ENCODE measurements at regions not wholly inside any gene's neighbourhood (a gene's known extent, or its start where the extent isn't known, plus 50 kb on each side); places are given as distances from the start of the nearest gene placed in this dataset.
A peak's percentile ranks its signal among the peaks of the same experiment; 100 is the strongest.

DNA sequence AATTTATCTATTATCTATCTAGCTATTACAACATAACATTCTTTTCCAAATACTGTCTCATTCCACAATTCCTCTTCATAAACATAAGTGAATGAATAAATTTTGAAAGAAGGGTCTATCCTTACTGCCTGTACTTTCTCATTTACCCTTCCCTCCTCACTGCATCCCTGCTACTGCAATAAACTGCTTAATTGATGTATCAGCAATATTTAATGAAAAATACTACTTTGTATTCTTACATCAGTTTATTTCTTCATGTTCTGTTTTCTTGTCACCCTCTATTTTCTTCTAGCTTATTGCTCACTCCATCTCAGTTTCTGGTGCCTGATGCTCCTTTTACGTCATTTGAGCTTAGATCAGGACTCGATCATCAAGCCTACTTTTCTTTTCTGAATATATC is 695.7 kb upstream of the ATXN7L3B start:
- Histone ChIP-seq H3K4me2 (ENCODE audit: control insufficient read depth, extremely low read depth, insufficient read depth, low read depth, low read length) (no peak overlapping the region), H3K27ac (ENCODE audit: control insufficient read depth, insufficient read depth, low read length) (no peak overlapping the region), H3K9me1 (ENCODE audit: control insufficient read depth, extremely low read depth, insufficient read depth, low read length) (no peaks in the 10 kb centered on the region), H3K9ac (ENCODE audit: control insufficient read depth, extremely low read depth, insufficient read depth, low read length) (no peak overlapping the region), H3K4me1 (ENCODE audit: control insufficient read depth, extremely low read depth, insufficient read depth, low read length) (no peaks in the 10 kb centered on the region), H2AFZ (ENCODE audit: control insufficient read depth, low read length) (no peak overlapping the region), H3K79me2 (ENCODE audit: control insufficient read depth, insufficient read depth, low read length) (no peaks in the 10 kb centered on the region), H3K9me3 (ENCODE audit: control insufficient read depth, low read depth, low read length) (no peaks in the 10 kb centered on the region), H3K4me3 (ENCODE audit: control insufficient read depth in 2 of 3, extremely low read depth in 1 of 3, insufficient read depth in 2 of 3, low read depth in 1 of 3, low read length in 3 of 3) (no peak overlapping the region), H3K36me3 (ENCODE audit: control insufficient read depth in 2 of 2, extremely low read depth in 1 of 2, insufficient read depth in 2 of 2, low read length in 2 of 2) (no peaks in the 10 kb centered on the region), H4K20me1 (ENCODE audit: control insufficient read depth, extremely low read depth, insufficient read depth, low read length) (no peaks in the 10 kb centered on the region), H3K27me3 (ENCODE audit: control insufficient read depth, extremely low read depth, insufficient read depth, low read length) (no peaks in the 10 kb centered on the region)
- dilution Hi-C loops (cut with MboI; ENCODE audit: extremely low pct_ligation_motif_present, low sequenced_read_pairs) = no loop called here
- no peak for FAIRE-seq
- no peak for DNase-seq (ENCODE audit: low read depth, low spot score)
- TF ChIP-seq EZH2 (IDR thresholded peaks at IDR 0.05; ENCODE audit: low read length) = no peak
- TF ChIP-seq, protein P1, sequence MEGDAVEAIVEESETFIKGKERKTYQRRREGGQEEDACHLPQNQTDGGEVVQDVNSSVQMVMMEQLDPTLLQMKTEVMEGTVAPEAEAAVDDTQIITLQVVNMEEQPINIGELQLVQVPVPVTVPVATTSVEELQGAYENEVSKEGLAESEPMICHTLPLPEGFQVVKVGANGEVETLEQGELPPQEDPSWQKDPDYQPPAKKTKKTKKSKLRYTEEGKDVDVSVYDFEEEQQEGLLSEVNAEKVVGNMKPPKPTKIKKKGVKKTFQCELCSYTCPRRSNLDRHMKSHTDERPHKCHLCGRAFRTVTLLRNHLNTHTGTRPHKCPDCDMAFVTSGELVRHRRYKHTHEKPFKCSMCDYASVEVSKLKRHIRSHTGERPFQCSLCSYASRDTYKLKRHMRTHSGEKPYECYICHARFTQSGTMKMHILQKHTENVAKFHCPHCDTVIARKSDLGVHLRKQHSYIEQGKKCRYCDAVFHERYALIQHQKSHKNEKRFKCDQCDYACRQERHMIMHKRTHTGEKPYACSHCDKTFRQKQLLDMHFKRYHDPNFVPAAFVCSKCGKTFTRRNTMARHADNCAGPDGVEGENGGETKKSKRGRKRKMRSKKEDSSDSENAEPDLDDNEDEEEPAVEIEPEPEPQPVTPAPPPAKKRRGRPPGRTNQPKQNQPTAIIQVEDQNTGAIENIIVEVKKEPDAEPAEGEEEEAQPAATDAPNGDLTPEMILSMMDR (optimal IDR thresholded peaks at IDR 0.05 in 1 of 3, IDR thresholded peaks at IDR 0.05 in 1 of 3, conservative IDR thresholded peaks at IDR 0.05 in 1 of 3; ENCODE audit: extremely low read depth in 1 of 3, insufficient read depth in 2 of 3, low read length in 3 of 3) = no peak

- no peak for TF ChIP-seq EZH2 (IDR thresholded peaks at IDR 0.05; ENCODE audit: low read length)
- TF ChIP-seq, protein P1 (optimal IDR thresholded peaks at IDR 0.05 in 1 of 3, IDR thresholded peaks at IDR 0.05 in 1 of 3, conservative IDR thresholded peaks at IDR 0.05 in 1 of 3; ENCODE audit: extremely low read depth in 1 of 3, insufficient read depth in 2 of 3, low read length in 3 of 3) = no peak
- dilution Hi-C loops (cut with MboI; ENCODE audit: extremely low pct_ligation_motif_present, low sequenced_read_pairs) = no loop called here
- H4K20me1 ChIP-seq (ENCODE audit: control insufficient read depth, extremely low read depth, insufficient read depth, low read length) = no peaks in the 10 kb centered on the region
- no peaks in the 10 kb centered on the region for H3K9me3 ChIP-seq (ENCODE audit: control insufficient read depth, low read depth, low read length)
- DNase-seq (ENCODE audit: low read depth, low spot score) = peak; percentile 13
- H3K4me1 ChIP-seq (ENCODE audit: control insufficient read depth, extremely low read depth, insufficient read depth, low read length) = peaks cover 11% of the 10 kb centered on the region
- no peak overlapping the region for H3K4me3 ChIP-seq (ENCODE audit: control insufficient read depth in 2 of 3, extremely low read depth in 1 of 3, insufficient read depth in 2 of 3, low read depth in 1 of 3, low read length in 3 of 3)
- H2AFZ ChIP-seq (ENCODE audit: control insufficient read depth, low read length) = peak overlapping the region; percentile 69
- no peak overlapping the region for H3K9ac ChIP-seq (ENCODE audit: control insufficient read depth, extremely low read depth, insufficient read depth, low read length)
- FAIRE-seq = peak; percentile 63
- H3K9me1 ChIP-seq (ENCODE audit: control insufficient read depth, extremely low read depth, insufficient read depth, low read length) = no peaks in the 10 kb centered on the region
- H3K27ac ChIP-seq (ENCODE audit: control insufficient read depth, insufficient read depth, low read length) = peak overlapping the region; percentile 26
- peak overlapping the region; percentile 27 for H3K4me2 ChIP-seq (ENCODE audit: control insufficient read depth, extremely low read depth, insufficient read depth, low read depth, low read length)
- no peaks in the 10 kb centered on the region for H3K79me2 ChIP-seq (ENCODE audit: control insufficient read depth, insufficient read depth, low read length)
- H3K27me3 ChIP-seq (ENCODE audit: control insufficient read depth, extremely low read depth, insufficient read depth, low read length) = no peaks in the 10 kb centered on the region
- H3K36me3 ChIP-seq (ENCODE audit: control insufficient read depth in 2 of 2, extremely low read depth in 1 of 2, insufficient read depth in 2 of 2, low read length in 2 of 2) = no peaks in the 10 kb centered on the region
Observed at GRCh38 chr12:73863546-73863945, 674.1 kb upstream of the ATXN7L3B start.

Measured in keratinocyte (primary cell).